Neuronal stem cell (in vitro differentiated cells): ENCODE measurements at regions not wholly inside any gene's neighbourhood (a gene's known extent, or its start where the extent isn't known, plus 50 kb on each side); places are given as distances from the start of the nearest gene placed in this dataset.

Experiments
- DNase-seq: peaks from one replicate; pipeline ENCODE4 v3.0.0-alpha.2; 2013; ENCODE audit warnings: low spot score
- H2AFZ ChIP-seq: one replicate; pipeline ENCODE4 v1.6.1; 2013; ENCODE audit warnings: mild to moderate bottlenecking, low read length, inconsistent platforms
- H2AK5ac ChIP-seq: 2 replicates; pipeline ENCODE4 v1.6.1; 2013; ENCODE audit warnings: low read depth, mild to moderate bottlenecking, inconsistent platforms, low read length, moderate library complexity, mixed read lengths
- H2BK120ac ChIP-seq: 2 replicates; pipeline ENCODE4 v1.6.1; 2013; ENCODE audit warnings: low read depth, mild to moderate bottlenecking, inconsistent platforms, low read length, moderate library complexity, mixed read lengths
- H2BK12ac ChIP-seq: one replicate; pipeline ENCODE4 v1.6.1; 2013; ENCODE audit warnings: low read length, inconsistent platforms
- H2BK15ac ChIP-seq: 2 replicates; pipeline ENCODE4 v1.6.1; 2013; ENCODE audit warnings: mild to moderate bottlenecking, low read length, inconsistent platforms, mixed read lengths
- H2BK5ac ChIP-seq: one replicate; pipeline ENCODE4 v1.6.1; 2013; ENCODE audit warnings: inconsistent platforms, mild to moderate bottlenecking, low read length, moderate library complexity
- H3K14ac ChIP-seq: one replicate; pipeline ENCODE4 v1.6.1; 2013; ENCODE audit warnings: low read length, inconsistent platforms
- H3K18ac ChIP-seq: 2 replicates; pipeline ENCODE4 v1.6.1; 2013; ENCODE audit warnings: low read length, inconsistent platforms
- H3K23ac ChIP-seq: 2 replicates; pipeline ENCODE4 v1.6.1; 2013; ENCODE audit warnings: low read depth, mild to moderate bottlenecking, mixed read lengths, low read length, inconsistent platforms; ENCODE audit not compliant: poor library complexity
- H3K27ac ChIP-seq: replicated peaks from 3 replicates; pipeline ENCODE4 v1.5.1; 2013; ENCODE audit warnings: low read length, inconsistent platforms
- H3K27me3 ChIP-seq, 3 experiments: 2 replicates each; pipeline ENCODE4 v1.6.1; 2013; ENCODE audit warnings: low read length in 3 of 3, mild to moderate bottlenecking in 2 of 3, inconsistent platforms in 1 of 3, low read depth in 1 of 3, mixed read lengths in 1 of 3, moderate library complexity in 1 of 3; ENCODE audit not compliant: control insufficient read depth in 3 of 3, insufficient read depth in 3 of 3
- H3K36me3 ChIP-seq, 2 donors: replicated peaks in 1 of 2; 2 replicates each; pipeline ENCODE4 v1.6.1; 2013; ENCODE audit warnings: low read length in 2 of 2; ENCODE audit not compliant: control insufficient read depth in 2 of 2, insufficient read depth in 2 of 2
- H3K4ac ChIP-seq: 2 replicates; pipeline ENCODE4 v1.6.1; 2013; ENCODE audit warnings: inconsistent platforms, mild to moderate bottlenecking, low read length, moderate library complexity
- H3K4me1 ChIP-seq, 2 donors: 1 replicate in 1 of 2; 2 replicates in 1 of 2; pipeline ENCODE4 v1.6.1; 2013; ENCODE audit warnings: low read length in 2 of 2, low read depth in 1 of 2; ENCODE audit not compliant: control insufficient read depth in 2 of 2, insufficient read depth in 1 of 2
- H3K4me2 ChIP-seq: one replicate; pipeline ENCODE4 v1.6.1; 2013; ENCODE audit warnings: mild to moderate bottlenecking, low read length, inconsistent platforms; ENCODE audit not compliant: insufficient read depth, poor library complexity, severe bottlenecking
- H3K4me3 ChIP-seq, 2 donors: 2 replicates each; pipeline ENCODE4 v1.5.1; 2013; ENCODE audit warnings: low read length in 2 of 2, mild to moderate bottlenecking in 2 of 2, inconsistent platforms in 1 of 2, moderate library complexity in 1 of 2
- H3K79me1 ChIP-seq: one replicate; pipeline ENCODE4 v1.6.1; 2013; ENCODE audit warnings: low read depth, mild to moderate bottlenecking, inconsistent platforms, low read length, moderate library complexity
- H3K9ac ChIP-seq: one replicate; pipeline ENCODE4 v1.6.1; 2013; ENCODE audit warnings: mild to moderate bottlenecking, low read depth, low read length, inconsistent platforms; ENCODE audit not compliant: poor library complexity
- H3K9me3 ChIP-seq, 2 donors: replicated peaks in 1 of 2; 2 replicates each; pipeline versions ENCODE3 to v1.6.1; 2013; ENCODE audit warnings: low read length in 2 of 2, mild to moderate bottlenecking in 2 of 2, inconsistent platforms in 1 of 2, low read depth in 1 of 2, mixed read lengths in 1 of 2, moderate library complexity in 1 of 2; ENCODE audit not compliant: control insufficient read depth in 2 of 2, insufficient read depth in 1 of 2
- H4K8ac ChIP-seq: one replicate; pipeline ENCODE4 v1.6.1; 2013; ENCODE audit warnings: low read depth, mild to moderate bottlenecking, inconsistent platforms, low read length, moderate library complexity
- H4K91ac ChIP-seq: one replicate; pipeline ENCODE4 v1.6.1; 2013; ENCODE audit warnings: low read length, low read depth, mild to moderate bottlenecking, inconsistent platforms; ENCODE audit not compliant: poor library complexity
- WGBS, 2 donors: extraction: QIAGEN DNeasy Blood & Tissue Kit; methylation state at CpG; one replicate each; pipeline ENCODE4 v1.1.7; 2013; ENCODE audit warnings: missing lambda C conversion rate in 2 of 2, mixed read lengths in 1 of 2; ENCODE audit not compliant: insufficient read length in 2 of 2, insufficient replicate concordance in 1 of 2; ENCODE audit errors: extremely low coverage in 2 of 2; 5-methylcytosine and 5-hydroxymethylcytosine counted together

DNA sequence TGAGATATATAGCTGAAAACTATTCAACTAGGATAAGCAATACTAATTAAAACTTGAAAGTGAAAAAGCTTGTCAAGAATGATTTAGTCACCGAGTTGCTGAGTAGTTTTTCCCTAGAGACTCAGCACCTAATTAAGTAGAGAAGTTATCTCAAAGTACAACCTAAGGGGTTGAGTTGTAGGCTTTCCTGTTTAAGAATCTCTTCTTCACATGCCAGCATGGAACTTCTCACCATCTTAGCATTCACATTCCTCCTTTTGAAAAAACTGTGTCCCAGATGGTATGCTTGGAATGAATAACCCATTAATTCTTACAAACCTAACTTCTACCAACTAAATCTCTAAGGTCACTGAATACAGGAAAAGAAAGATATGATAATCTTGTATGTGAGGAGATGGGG lies 303.3 kb upstream of the ZC3H12C start:
- WGBS, 2 donors: no CpG with 5 or more reads among the region's 1 CpG
- Histone ChIP-seq H2BK15ac (no peak overlapping the region), H2BK12ac (no peak overlapping the region), H3K4ac (no peak overlapping the region), H3K4me2 (no peak overlapping the region), H3K4me3 (no peak overlapping the region), H4K91ac (no peak overlapping the region), H2AFZ (no peak overlapping the region), H2BK120ac (no peak overlapping the region), H3K9ac (no peak overlapping the region), H3K27ac (no peak overlapping the region), H3K36me3 (no peaks in the 10 kb centered on the region), H4K8ac (no peak overlapping the region), H3K79me1 (no peaks in the 10 kb centered on the region), H2BK5ac (no peak overlapping the region), H3K23ac (no peak overlapping the region), H3K18ac (no peak overlapping the region), H3K27me3 (no peaks in the 10 kb centered on the region), H3K4me1 (peaks cover 0 to 2% of the 10 kb centered on the region in 2 donors), H2AK5ac (no peak overlapping the region), H3K9me3 (no peaks in the 10 kb centered on the region), H3K14ac (no peak overlapping the region)
- DNase-seq: no peak

DNA sequence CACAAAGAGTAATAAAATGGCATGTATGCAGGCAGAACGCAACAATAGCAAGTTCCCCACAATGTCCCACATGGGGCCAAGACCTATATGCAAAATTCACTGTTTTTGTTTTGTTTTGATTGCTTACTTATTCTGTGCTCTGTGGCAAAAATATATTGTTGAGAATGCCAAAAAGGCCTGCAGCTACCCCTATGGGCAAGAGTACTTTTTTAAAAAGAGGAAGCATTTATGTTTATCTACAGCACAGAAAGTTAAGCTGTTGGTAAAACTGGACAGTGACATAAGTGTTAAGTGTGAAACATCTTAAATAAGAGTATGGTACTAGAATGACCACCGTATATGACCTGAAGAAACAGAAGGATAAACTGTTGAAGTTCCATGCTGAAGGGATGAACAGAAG lies 301.9 kb upstream of the ZC3H12C start:
- Histone ChIP-seq H3K4me1 (peaks cover 0 to 2% of the 10 kb centered on the region in 2 donors), H3K18ac (no peak overlapping the region), H2BK5ac (no peak overlapping the region), H4K8ac (no peak overlapping the region), H3K9ac (no peak overlapping the region), H3K79me1 (no peaks in the 10 kb centered on the region), H3K23ac (no peak overlapping the region), H3K36me3 (no peaks in the 10 kb centered on the region), H4K91ac (no peak overlapping the region), H2AFZ (no peak overlapping the region), H2BK120ac (no peak overlapping the region), H2BK15ac (no peak overlapping the region), H3K9me3 (no peaks in the 10 kb centered on the region), H3K4me2 (no peak overlapping the region), H3K27ac (no peak overlapping the region), H3K4me3 (no peak overlapping the region), H3K27me3 (no peaks in the 10 kb centered on the region), H2AK5ac (no peak overlapping the region), H3K14ac (no peak overlapping the region), H3K4ac (no peak overlapping the region), H2BK12ac (no peak overlapping the region)
- no CpG with 5 or more reads among the region's 2 CpGs for WGBS, 2 donors
- no peak for DNase-seq

DNA sequence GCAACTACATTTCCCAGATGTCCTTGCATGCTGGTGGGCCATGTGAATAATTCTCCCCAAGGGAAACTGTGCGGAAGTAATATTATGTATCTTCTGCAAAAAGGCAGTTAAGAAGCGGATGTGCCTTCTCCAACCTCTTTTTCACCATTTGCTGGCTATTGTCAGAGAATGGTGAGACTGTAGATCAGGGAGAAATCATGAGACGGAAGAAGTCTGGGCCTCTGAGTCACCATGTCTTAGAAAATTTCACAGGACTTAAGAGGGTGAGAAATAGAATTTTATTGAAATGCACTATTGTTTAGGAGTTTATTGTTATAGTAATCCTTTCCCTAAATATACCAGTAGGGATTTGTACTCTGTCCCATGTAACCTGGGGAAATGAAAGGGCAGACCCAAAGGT lies 298.7 kb upstream of the ZC3H12C start:
- no peak overlapping the region for H2BK15ac ChIP-seq
- no peaks in the 10 kb centered on the region for H3K27me3 ChIP-seq
- H3K36me3 ChIP-seq: no peaks in the 10 kb centered on the region
- H3K9ac ChIP-seq: no peak overlapping the region
- no peak overlapping the region for H3K4me3 ChIP-seq
- no peak overlapping the region for H2BK5ac ChIP-seq
- H3K23ac ChIP-seq: no peak overlapping the region
- H3K79me1 ChIP-seq: no peaks in the 10 kb centered on the region
- no peak overlapping the region for H4K8ac ChIP-seq
- DNase-seq: no peak
- no peak overlapping the region for H3K4me2 ChIP-seq
- no CpG with 5 or more reads among the region's 3 CpGs for WGBS, 2 donors
- peaks cover 0 to 2% of the 10 kb centered on the region in 2 donors for H3K9me3 ChIP-seq
- no peak overlapping the region for H2BK12ac ChIP-seq
- H3K4me1 ChIP-seq: no peaks in the 10 kb centered on the region
- no peak overlapping the region for H3K27ac ChIP-seq
- H2AFZ ChIP-seq: peak overlapping the region; percentile 23
- no peak overlapping the region for H2AK5ac ChIP-seq
- H2BK120ac ChIP-seq: no peak overlapping the region
- H3K14ac ChIP-seq: no peak overlapping the region
- H3K18ac ChIP-seq: no peak overlapping the region
- no peak overlapping the region for H4K91ac ChIP-seq
- no peak overlapping the region for H3K4ac ChIP-seq

DNA sequence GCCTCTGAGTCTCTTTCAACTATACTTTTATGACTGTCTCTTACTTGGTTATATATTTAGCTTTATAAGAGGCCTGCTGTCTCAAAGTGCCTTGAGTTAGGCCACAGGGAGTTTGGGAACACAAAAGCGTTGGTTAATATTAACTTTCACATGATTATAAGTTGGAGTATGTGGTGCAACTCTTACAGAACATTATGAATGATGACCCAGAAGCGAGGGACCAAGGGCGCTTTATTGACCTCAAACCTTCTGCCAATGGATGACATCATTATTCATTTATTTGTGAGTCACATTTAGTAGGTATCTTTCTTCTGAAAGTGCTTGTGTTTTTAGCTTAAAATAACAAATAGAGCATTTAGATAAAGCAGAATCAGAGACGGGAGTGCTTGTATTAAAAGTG lies 298.0 kb upstream of the ZC3H12C start:
- Histone ChIP-seq H2AK5ac (no peak overlapping the region), H4K91ac (no peak overlapping the region), H3K4me1 (no peaks in the 10 kb centered on the region), H2AFZ (no peak overlapping the region), H3K36me3 (no peaks in the 10 kb centered on the region), H3K23ac (no peak overlapping the region), H3K4me3 (no peak overlapping the region), H3K4me2 (no peak overlapping the region), H2BK5ac (no peak overlapping the region), H3K14ac (no peak overlapping the region), H2BK15ac (no peak overlapping the region), H3K4ac (no peak overlapping the region), H2BK12ac (no peak overlapping the region), H3K79me1 (no peaks in the 10 kb centered on the region), H3K18ac (no peak overlapping the region), H3K27me3 (no peaks in the 10 kb centered on the region), H3K9me3 (peaks cover 0 to 2% of the 10 kb centered on the region in 2 donors), H3K9ac (no peak overlapping the region), H4K8ac (no peak overlapping the region), H3K27ac (no peak overlapping the region), H2BK120ac (no peak overlapping the region)
- no peak for DNase-seq
- WGBS, 2 donors: no CpG with 5 or more reads among the region's 4 CpGs
